ENCODE measurements at regions not wholly inside any gene's neighbourhood (a gene's known extent, or its start where the extent isn't known, plus 50 kb on each side); places are given as distances from the start of the nearest gene placed in this dataset.

- TF ChIP-seq CTCF (IDR thresholded peaks at IDR 0.05) (no peak), POLR2A (IDR thresholded peaks at IDR 0.05) (no peak)
Measured at GRCh38 chr11:115017529-115017928, 339.2 kb downstream of the NXPE2 start.
